Medulla oblongata (tissue), 1 donor: ENCODE measurements at regions not wholly inside any gene's neighbourhood (a gene's known extent, or its start where the extent isn't known, plus 50 kb on each side); places are given as distances from the start of the nearest gene placed in this dataset.
"Not testable (repeated sequence)": the region's sequence is repeated elsewhere in the genome, so short reads cannot be mapped to it uniquely, and the experiment has no call there.

Experiments used
- DNase-seq: peaks from one replicate; pipeline ENCODE4 v3.0.0-alpha.2; 2015; ENCODE audit errors: extremely low spot score

DNA sequence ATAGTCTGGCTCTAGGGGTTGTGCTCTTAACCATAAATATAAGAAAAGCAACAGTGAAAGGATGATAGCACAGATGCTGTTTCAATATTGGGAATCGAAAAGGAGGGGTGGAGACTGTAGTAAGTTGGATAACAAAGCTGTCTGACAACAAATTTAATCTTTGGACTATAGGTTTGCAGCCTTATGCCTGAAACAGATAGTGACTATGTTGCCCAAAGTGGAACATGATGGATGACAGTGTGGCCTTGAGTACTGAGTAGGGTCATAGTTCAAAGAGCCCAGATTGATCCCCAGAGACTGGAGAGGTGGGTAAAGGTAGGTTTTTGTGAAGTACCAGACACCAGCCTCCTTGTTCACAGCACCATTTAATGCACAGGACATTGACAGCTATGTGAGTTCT is 144.0 kb upstream of the PALMD start:
- DNase-seq, result no peak

GRCh38 chr1:99502400-99502799 is 143.5 kb upstream of the PALMD start:
- no peak for DNase-seq

DNA sequence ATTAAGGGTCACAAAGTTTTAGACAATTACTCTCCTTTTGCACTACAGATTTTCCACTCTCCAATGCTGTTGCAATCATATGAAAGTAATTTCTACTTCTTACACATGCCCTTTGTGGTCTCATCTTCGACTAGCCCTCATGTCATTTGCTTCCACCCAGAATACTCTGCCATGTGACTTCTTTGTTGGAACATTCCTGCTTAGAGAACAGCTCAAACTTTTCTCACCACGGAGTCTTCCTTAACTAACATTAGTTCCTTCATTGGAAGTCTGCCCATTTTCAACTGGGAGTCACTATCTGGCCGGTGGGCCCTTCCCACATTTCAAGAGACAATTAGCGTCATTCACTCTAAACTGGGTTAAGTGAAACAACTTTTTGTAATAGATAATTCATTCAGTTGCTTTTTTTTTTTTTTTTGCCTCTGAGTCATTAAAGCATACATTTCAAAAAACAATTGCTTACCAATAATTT is 142.6 kb upstream of the PALMD start:
- DNase-seq, result peak; percentile 16

DNA sequence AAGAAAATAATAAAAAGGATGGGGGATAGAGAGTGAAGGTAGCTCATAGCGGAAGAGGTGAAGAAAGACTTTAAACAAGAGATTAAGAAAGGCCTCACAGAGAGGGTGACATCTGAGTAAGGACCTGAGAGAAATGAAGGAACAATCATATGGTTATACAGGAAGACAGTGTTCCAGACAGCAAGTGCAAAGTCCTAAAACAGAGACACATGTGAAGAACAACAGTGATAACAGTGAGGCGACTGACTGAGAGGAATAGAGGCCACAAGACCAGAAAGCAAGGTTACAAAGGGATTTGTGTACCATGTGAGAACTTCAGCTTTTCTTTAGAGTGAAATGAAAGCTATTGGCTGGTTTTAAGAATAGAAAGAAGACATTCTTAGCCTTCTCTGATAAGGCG is 141.6 kb upstream of the PALMD start:
- no peak for DNase-seq

GRCh38 chr1:99506631-99507030 is 139.3 kb upstream of the PALMD start:
- no peak for DNase-seq

GRCh38 chr1:99507446-99507845 is 138.5 kb upstream of the PALMD start:
- not testable (repeated sequence) for DNase-seq

DNA sequence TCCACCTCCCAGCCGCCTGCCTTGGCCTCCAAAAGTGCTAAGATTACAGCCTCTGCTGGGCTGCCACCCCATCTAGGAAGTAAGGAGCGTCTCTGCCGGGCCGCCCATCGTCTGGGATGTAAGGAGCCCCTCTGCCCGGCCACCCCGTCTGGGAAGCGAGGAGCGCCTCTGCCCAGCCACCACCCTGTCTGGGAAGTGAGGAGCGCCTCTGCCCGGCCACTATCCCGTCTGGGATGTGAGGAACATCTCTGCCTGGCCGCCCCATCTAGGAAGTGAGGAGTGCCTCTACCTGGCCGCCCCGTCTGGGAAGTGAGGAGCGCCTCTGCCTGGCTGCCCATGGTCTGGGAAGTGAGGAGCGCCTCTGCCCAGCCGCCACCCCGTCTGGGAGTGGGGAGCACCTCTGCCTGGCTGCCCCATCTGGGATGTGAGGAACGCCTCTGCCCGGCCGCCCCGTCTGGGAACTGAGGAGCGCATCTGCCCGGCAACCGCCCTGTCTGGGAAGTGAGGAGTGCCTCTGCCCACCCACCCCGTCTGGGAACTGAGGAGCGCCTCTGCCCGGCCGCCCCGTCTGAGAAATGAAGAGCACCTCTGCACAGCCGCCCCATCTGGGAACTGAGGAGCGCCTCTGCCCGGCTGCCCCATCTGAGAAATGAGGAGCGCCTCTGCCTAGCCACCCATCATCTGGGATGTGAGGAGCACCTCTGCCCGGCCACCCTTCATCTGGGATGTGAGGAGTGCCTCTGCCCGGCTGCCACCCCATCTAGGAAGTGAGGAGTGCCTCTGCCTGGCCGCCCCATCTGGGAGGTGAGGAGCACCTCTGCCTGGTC is 137.8 kb upstream of the PALMD start:
- DNase-seq, result no peak

DNA sequence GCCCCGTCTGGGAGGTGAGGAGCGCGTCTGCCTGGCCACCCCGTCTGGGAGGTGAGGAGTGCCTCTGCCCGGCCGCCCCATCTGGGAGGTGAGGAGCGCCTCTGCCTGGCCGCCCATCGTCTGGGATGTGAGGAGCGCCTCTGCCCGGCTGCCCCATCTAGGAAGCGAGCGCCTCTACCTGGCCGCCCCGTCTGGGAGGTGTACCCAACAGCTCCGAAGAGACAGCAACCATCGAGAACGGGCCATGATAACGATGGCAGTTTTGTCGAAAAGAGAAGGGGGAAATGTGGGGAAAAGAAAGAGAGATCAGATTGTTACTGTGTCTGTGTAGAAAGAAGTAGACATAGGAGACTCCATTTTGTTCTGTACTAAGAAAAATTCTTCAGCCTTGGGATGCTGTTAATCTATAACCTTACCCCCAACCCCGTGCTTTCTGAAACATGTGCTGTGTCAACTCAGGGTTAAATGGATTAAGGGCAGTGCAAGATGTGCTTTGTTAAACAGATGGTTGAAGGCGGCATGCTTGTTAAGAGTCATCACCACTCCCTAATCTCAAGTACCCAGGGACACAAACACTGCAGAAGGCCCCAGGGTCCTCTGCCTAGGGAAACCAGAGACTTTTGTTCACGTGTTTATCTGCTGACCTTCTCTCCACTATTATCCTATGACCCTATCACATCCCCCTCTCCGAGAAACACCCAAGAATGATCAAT is 137.0 kb upstream of the PALMD start:
- not testable (repeated sequence) for DNase-seq

GRCh38 chr1:99514823-99515552 is 130.9 kb upstream of the PALMD start:
- DNase-seq, result not testable (repeated sequence)

- no peak for DNase-seq
Observed at GRCh38 chr1:99516141-99516540, 129.8 kb upstream of the PALMD start.

GRCh38 chr1:99520121-99520520 is 125.8 kb upstream of the PALMD start:
- no peak for DNase-seq

DNA sequence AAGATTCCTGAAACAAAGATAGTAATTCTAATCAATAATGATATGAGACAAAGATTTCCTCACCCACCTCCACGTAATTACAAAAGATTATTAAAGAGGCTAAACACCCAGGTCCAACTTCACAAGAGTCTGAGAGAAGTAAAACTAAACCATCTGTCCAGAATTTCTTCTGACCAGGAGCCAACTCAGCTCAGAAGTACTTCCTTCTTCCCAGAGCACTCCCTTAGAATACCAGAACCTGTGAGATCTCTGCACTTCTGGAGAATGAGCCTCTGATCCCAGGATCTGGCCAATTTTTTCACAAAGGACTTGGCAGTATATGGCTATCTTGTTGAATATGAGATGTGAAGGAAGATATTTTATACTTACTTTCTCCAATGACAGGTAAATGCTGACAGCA is 120.6 kb upstream of the PALMD start:
- DNase-seq, result no peak

DNA sequence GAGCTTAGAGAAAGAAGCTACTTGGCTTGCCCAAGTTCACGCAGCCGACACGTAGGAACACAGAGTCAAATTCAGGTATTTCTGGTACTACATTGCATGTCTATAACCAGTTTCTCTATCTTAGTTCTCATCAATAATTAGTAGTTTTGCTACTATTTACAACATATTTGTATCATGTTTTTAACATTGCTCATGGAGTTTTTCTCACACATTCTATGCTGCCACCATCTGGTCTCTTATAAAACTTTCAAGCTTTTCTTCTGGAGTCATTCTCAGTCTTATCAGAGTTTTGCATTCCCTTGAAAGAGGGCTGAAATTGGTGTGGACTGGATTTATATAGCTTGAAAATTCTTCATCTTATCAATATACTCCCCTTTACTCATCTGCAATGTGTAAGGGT is 118.8 kb upstream of the PALMD start:
- DNase-seq, result peak; percentile 19

DNA sequence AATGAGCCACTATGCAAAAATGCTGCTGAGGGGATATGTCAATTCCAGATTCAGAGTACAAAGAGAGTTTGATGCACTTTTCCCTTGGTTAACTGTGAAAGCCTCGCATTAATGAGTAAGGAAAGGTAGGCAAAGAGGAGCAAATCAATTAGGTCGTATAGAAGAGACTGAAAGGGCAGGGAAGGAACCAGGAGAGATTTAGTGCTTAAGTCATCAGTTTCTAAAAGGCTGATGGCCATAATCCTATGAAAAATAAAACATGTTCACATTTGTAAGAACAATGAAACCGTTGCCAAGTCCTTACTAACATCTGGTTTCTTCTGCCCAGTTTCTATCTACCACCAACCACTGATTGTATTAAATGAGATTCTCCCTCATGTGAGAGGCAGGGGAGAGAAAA is 118.4 kb upstream of the PALMD start:
- DNase-seq, result no peak

GRCh38 chr1:99529002-99529401 is 116.9 kb upstream of the PALMD start:
- DNase-seq, result no peak

- no peak for DNase-seq
Observed at GRCh38 chr1:99531578-99532275, 114.2 kb upstream of the PALMD start.

- peak; percentile 38 for DNase-seq
Observed at GRCh38 chr1:99532276-99532580, 113.7 kb upstream of the PALMD start.

DNA sequence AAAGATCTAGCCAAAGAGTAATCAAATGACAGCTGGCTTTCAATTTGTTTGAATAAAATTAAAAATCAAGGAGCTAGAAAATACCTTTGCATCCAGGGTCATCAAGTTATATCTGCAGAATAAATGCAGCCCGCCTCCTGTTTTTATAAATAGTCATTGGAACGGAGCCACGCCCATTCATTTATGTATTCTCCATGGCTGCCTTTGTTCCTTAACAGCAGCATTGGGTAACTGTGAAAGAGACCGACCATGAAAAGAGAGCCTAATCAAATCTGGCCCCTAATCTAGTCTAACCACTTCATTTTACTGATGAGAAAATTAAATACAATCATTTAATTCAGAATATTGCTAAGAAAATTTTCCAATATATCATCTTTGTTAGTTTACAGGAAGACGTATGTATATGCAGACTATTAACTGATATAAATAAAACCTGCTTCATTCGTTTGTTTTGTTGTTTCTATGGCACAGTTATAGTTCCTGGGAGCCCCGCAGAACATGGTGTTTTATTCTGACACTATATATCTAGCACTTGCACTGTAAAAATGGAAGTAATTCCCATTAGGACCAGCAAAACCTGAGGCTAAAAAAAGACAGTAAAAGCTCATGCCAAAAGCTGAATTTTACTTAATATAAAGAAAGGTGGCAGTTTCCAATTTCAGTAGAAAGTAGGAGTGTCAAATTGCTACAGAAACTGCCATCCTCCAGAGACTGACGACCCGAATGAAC is 111.8 kb upstream of the PALMD start:
- no peak for DNase-seq

DNA sequence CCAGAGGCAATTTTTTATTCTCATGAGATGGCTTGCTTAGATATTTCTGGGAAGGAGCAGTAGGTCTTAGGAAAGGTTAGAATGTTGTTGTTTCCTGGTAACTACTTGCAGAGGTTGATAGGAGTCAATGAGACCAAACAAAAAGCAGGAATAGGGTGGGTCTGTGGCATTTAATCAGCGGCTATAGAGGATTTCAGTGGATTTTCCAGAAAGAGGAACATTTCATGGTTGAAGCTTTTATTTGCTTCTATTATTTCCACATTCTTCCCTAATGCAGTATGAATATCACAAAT is 111.3 kb upstream of the PALMD start:
- DNase-seq, result no peak

DNA sequence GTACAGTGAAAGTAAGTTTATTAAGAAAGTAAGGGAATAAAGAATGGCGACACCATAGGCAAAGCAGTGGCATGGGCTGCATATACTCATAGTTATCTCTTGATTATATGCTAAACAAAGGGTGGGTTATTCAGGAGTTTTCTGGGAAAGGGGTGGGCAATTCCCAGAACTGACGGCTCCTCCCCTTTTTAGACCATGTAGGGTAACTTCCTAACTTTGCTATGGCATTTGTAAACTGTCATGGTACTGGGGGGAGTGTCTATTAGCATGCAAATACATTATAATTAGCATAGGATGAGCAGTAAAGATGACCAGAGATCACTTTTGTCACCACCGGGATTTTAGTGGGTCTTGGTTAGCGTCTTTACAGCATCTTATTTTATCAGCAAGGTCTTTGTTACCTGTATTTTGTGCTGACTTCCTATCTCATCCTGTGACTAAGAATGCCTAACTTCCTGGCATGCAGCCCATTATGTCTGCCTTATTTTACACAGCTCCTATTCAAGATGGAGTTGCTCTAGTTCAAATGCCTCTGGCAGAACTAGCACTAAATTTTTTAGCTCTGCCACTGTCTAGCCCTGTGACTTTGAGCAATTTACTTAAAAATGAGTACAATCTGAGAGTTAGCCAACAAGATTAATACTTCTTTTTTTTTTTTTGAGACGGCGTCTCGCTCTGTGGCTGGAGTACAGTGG is 110.3 kb upstream of the PALMD start:
- DNase-seq, result no peak
